ENCODE measurements at regions not wholly inside any gene's neighbourhood (a gene's known extent, or its start where the extent isn't known, plus 50 kb on each side); places are given as distances from the start of the nearest gene placed in this dataset.

DNA sequence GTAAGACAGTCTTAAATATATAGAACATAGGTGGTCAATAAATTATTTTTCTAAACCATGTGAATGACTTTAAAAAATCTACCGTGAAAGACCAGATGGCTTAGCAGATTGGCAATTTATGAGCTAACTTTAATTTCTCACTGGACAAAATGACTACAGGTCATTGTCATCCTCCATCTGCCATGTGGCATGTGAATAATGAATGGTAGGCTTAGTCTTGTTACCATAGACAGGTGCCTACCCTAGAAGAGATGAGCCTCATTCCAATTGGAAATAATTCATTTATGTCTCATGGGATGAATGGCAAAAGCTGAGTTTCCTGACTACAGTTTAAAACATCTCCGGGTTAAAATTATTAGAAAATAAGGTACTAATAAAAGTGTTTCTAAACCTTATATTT, 1043.3 kb downstream of the FAT4 start:
- Histone ChIP-seq H3K9me3 (ENCODE audit: control insufficient read depth in 4 of 4, low read length in 3 of 4) (no peaks in the 10 kb centered on the region), H3K4me3 (ENCODE audit: low read depth in 1 of 3, low read length in 3 of 3) (no peak overlapping the region), H3K27ac (ENCODE audit: low read depth in 1 of 2, low read length in 2 of 2) (no peak overlapping the region), H3K27me3 (ENCODE audit: control insufficient read depth in 4 of 4, insufficient read depth in 4 of 4, low read length in 3 of 4) (peaks cover 0 to 3% (median 0%) of the 10 kb centered on the region in 4 donors), H3K36me3 (ENCODE audit: control insufficient read depth in 4 of 4, insufficient read depth in 3 of 4, low read depth in 1 of 4, low read length in 3 of 4) (no peaks in the 10 kb centered on the region), H3K4me1 (ENCODE audit: control insufficient read depth in 4 of 4, insufficient read depth in 4 of 4, low read length in 3 of 4) (no peaks in the 10 kb centered on the region), H3K9ac (ENCODE audit: low read depth in 1 of 2, low read length in 2 of 2) (no peak overlapping the region)
- DNase-seq (ENCODE audit: low spot score), result no peak
- TF ChIP-seq NR2F2 (IDR thresholded peaks at IDR 0.05), result no peak
- no peak for TF ChIP-seq EGR1 (IDR thresholded peaks at IDR 0.05; ENCODE audit: low read depth in 2 of 2)
- TF ChIP-seq, protein P1, sequence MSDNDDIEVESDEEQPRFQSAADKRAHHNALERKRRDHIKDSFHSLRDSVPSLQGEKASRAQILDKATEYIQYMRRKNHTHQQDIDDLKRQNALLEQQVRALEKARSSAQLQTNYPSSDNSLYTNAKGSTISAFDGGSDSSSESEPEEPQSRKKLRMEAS (IDR thresholded peaks at IDR 0.05), result no peak
- no peak for TF ChIP-seq RAD21 (IDR thresholded peaks at IDR 0.05)
- TF ChIP-seq TAF1 (conservative IDR thresholded peaks at IDR 0.05), result no peak
- no peak for TF ChIP-seq SP1 (IDR thresholded peaks at IDR 0.05)
- TF ChIP-seq FOXA2 (IDR thresholded peaks at IDR 0.05), result no peak
- no peak for TF ChIP-seq FOXA1 (IDR thresholded peaks at IDR 0.05)
- TF ChIP-seq, protein P2, sequence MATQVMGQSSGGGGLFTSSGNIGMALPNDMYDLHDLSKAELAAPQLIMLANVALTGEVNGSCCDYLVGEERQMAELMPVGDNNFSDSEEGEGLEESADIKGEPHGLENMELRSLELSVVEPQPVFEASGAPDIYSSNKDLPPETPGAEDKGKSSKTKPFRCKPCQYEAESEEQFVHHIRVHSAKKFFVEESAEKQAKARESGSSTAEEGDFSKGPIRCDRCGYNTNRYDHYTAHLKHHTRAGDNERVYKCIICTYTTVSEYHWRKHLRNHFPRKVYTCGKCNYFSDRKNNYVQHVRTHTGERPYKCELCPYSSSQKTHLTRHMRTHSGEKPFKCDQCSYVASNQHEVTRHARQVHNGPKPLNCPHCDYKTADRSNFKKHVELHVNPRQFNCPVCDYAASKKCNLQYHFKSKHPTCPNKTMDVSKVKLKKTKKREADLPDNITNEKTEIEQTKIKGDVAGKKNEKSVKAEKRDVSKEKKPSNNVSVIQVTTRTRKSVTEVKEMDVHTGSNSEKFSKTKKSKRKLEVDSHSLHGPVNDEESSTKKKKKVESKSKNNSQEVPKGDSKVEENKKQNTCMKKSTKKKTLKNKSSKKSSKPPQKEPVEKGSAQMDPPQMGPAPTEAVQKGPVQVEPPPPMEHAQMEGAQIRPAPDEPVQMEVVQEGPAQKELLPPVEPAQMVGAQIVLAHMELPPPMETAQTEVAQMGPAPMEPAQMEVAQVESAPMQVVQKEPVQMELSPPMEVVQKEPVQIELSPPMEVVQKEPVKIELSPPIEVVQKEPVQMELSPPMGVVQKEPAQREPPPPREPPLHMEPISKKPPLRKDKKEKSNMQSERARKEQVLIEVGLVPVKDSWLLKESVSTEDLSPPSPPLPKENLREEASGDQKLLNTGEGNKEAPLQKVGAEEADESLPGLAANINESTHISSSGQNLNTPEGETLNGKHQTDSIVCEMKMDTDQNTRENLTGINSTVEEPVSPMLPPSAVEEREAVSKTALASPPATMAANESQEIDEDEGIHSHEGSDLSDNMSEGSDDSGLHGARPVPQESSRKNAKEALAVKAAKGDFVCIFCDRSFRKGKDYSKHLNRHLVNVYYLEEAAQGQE (IDR thresholded peaks at IDR 0.05), result no peak
- TF ChIP-seq, protein P3, sequence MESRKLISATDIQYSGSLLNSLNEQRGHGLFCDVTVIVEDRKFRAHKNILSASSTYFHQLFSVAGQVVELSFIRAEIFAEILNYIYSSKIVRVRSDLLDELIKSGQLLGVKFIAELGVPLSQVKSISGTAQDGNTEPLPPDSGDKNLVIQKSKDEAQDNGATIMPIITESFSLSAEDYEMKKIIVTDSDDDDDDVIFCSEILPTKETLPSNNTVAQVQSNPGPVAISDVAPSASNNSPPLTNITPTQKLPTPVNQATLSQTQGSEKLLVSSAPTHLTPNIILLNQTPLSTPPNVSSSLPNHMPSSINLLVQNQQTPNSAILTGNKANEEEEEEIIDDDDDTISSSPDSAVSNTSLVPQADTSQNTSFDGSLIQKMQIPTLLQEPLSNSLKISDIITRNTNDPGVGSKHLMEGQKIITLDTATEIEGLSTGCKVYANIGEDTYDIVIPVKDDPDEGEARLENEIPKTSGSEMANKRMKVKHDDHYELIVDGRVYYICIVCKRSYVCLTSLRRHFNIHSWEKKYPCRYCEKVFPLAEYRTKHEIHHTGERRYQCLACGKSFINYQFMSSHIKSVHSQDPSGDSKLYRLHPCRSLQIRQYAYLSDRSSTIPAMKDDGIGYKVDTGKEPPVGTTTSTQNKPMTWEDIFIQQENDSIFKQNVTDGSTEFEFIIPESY (IDR thresholded peaks at IDR 0.05), result no peak
- no peak for TF ChIP-seq HNF4A (conservative IDR thresholded peaks at IDR 0.05)
- TF ChIP-seq, protein P4, sequence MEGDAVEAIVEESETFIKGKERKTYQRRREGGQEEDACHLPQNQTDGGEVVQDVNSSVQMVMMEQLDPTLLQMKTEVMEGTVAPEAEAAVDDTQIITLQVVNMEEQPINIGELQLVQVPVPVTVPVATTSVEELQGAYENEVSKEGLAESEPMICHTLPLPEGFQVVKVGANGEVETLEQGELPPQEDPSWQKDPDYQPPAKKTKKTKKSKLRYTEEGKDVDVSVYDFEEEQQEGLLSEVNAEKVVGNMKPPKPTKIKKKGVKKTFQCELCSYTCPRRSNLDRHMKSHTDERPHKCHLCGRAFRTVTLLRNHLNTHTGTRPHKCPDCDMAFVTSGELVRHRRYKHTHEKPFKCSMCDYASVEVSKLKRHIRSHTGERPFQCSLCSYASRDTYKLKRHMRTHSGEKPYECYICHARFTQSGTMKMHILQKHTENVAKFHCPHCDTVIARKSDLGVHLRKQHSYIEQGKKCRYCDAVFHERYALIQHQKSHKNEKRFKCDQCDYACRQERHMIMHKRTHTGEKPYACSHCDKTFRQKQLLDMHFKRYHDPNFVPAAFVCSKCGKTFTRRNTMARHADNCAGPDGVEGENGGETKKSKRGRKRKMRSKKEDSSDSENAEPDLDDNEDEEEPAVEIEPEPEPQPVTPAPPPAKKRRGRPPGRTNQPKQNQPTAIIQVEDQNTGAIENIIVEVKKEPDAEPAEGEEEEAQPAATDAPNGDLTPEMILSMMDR (IDR thresholded peaks at IDR 0.05; ENCODE audit: low read depth, low read length, missing input control), result no peak
- TF ChIP-seq, protein P5, sequence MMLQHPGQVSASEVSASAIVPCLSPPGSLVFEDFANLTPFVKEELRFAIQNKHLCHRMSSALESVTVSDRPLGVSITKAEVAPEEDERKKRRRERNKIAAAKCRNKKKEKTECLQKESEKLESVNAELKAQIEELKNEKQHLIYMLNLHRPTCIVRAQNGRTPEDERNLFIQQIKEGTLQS (IDR thresholded peaks at IDR 0.05), result no peak
- TF ChIP-seq HNF4G (IDR thresholded peaks at IDR 0.05), result no peak
- TF ChIP-seq JUND (IDR thresholded peaks at IDR 0.05), result no peak
- no peak for TF ChIP-seq YY1 (IDR thresholded peaks at IDR 0.05)
- no peak for TF ChIP-seq RXRA (IDR thresholded peaks at IDR 0.05)
- no peak for TF ChIP-seq GABPA (IDR thresholded peaks at IDR 0.05 in 1 of 2, conservative IDR thresholded peaks at IDR 0.05 in 1 of 2)
- WGBS, result 87% methylated on average over 2 of the region's 2 CpGs
